ENCODE measurements at regions not wholly inside any gene's neighbourhood (a gene's known extent, or its start where the extent isn't known, plus 50 kb on each side); places are given as distances from the start of the nearest gene placed in this dataset.

DNA sequence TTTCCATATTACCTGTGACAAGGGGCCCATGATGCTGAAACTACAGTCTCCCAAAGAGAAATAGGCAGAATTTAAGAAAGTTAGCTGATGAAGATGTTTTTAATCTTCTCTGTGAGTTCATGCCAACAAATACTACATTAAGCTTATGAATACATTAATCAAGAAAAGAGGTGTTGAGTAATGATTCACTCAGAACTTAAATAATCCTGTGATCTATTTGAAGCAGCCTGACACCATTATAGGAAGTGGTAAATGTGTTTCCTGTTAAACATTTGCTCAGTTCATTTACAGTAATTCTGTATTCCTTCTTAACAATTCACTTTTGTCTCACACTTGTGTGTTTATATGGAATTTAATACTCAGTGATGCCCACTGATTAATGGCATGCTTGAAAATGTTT lies 75.0 kb upstream of the IZUMO3 start:
- TF ChIP-seq ZSCAN16 (tag by site-specific recombination; IDR thresholded peaks at IDR 0.05) (no peak), RBAK (tag by site-specific recombination; IDR thresholded peaks at IDR 0.05) (no peak), ZNF555 (tag by site-specific recombination; conservative IDR thresholded peaks at IDR 0.05) (no peak), WT1 (tag by site-specific recombination; IDR thresholded peaks at IDR 0.05) (no peak), OSR2 (tag by site-specific recombination; IDR thresholded peaks at IDR 0.05) (no peak), ZNF114 (tag by site-specific recombination; IDR thresholded peaks at IDR 0.05) (no peak)
- TF ChIP-seq, protein P1, sequence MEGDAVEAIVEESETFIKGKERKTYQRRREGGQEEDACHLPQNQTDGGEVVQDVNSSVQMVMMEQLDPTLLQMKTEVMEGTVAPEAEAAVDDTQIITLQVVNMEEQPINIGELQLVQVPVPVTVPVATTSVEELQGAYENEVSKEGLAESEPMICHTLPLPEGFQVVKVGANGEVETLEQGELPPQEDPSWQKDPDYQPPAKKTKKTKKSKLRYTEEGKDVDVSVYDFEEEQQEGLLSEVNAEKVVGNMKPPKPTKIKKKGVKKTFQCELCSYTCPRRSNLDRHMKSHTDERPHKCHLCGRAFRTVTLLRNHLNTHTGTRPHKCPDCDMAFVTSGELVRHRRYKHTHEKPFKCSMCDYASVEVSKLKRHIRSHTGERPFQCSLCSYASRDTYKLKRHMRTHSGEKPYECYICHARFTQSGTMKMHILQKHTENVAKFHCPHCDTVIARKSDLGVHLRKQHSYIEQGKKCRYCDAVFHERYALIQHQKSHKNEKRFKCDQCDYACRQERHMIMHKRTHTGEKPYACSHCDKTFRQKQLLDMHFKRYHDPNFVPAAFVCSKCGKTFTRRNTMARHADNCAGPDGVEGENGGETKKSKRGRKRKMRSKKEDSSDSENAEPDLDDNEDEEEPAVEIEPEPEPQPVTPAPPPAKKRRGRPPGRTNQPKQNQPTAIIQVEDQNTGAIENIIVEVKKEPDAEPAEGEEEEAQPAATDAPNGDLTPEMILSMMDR (tag by site-specific recombination; IDR thresholded peaks at IDR 0.05): no peak
- TF ChIP-seq, protein P2, sequence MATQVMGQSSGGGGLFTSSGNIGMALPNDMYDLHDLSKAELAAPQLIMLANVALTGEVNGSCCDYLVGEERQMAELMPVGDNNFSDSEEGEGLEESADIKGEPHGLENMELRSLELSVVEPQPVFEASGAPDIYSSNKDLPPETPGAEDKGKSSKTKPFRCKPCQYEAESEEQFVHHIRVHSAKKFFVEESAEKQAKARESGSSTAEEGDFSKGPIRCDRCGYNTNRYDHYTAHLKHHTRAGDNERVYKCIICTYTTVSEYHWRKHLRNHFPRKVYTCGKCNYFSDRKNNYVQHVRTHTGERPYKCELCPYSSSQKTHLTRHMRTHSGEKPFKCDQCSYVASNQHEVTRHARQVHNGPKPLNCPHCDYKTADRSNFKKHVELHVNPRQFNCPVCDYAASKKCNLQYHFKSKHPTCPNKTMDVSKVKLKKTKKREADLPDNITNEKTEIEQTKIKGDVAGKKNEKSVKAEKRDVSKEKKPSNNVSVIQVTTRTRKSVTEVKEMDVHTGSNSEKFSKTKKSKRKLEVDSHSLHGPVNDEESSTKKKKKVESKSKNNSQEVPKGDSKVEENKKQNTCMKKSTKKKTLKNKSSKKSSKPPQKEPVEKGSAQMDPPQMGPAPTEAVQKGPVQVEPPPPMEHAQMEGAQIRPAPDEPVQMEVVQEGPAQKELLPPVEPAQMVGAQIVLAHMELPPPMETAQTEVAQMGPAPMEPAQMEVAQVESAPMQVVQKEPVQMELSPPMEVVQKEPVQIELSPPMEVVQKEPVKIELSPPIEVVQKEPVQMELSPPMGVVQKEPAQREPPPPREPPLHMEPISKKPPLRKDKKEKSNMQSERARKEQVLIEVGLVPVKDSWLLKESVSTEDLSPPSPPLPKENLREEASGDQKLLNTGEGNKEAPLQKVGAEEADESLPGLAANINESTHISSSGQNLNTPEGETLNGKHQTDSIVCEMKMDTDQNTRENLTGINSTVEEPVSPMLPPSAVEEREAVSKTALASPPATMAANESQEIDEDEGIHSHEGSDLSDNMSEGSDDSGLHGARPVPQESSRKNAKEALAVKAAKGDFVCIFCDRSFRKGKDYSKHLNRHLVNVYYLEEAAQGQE (tag by site-specific recombination; IDR thresholded peaks at IDR 0.05): no peak

Data from HEK293 (cell line).